HepG2 (cell line): ENCODE measurements at regions not wholly inside any gene's neighbourhood (a gene's known extent, or its start where the extent isn't known, plus 50 kb on each side); places are given as distances from the start of the nearest gene placed in this dataset.

ENCODE experiments used
- ATAC-seq: fragments of 200-7000 bp; cut with Tn5 transposase; 3 replicates; pipeline ENCODE4 v1.9.1; 2020; ENCODE audit warnings: mild to moderate bottlenecking, moderate library complexity
- BruUV-seq: library from RNA; stranded (reverse); fragments of 400-500 nt; replicated peaks from 2 replicates; lab custom pipeline; 2021; lab: Mats Ljungman, UMichigan
- CTCF ChIA-PET: fragments of 300-600 bp; formaldehyde crosslinking; extraction: SDS; loops from one replicate; lab custom pipeline; 2021; ENCODE audit warnings: low total read pairs, inconsistent platforms, low intra/inter-chr PET ratio; lab: Yijun Ruan, JAX
- POLR2A ChIA-PET: fragments of 350-600 bp; sonication (Branson Sonifier 250); formaldehyde crosslinking; loops from one replicate; lab custom pipeline; 2020; ENCODE audit warnings: antibody characterized with exemption, inconsistent platforms; lab: Yijun Ruan, JAX
- DNase-seq: peaks from one replicate; pipeline ENCODE4 v3.0.0-alpha.2; 2015; ENCODE audit warnings: low spot score
- FAIRE-seq: peaks from 3 replicates; lab custom pipeline; 2011; peaks lifted over from hg19 to GRCh38; lab: Jason Lieb, UNC
- H2AFZ ChIP-seq: one replicate; pipeline ENCODE4 v1.6.1; 2011; ENCODE audit warnings: low read length, inconsistent platforms
- H3K27ac ChIP-seq: fragments of 300-600 bp; 3 replicates; pipeline ENCODE4 v1.8.0; 2011; ENCODE audit warnings: mixed run types, mild to moderate bottlenecking, mixed read lengths, low read length, inconsistent platforms; ENCODE audit not compliant: insufficient read depth; ENCODE audit errors: extremely low read length
- H3K27me3 ChIP-seq, 2 experiments: fragments of 200-600 bp in 1 of 2; 2 replicates in 1 of 2; 3 replicates in 1 of 2; pipeline versions ENCODE4 v1.6.0 to v1.8.0; 2011; ENCODE audit warnings: low read length in 2 of 2, mild to moderate bottlenecking in 2 of 2, moderate library complexity in 2 of 2, inconsistent platforms in 1 of 2; ENCODE audit not compliant: insufficient read depth in 2 of 2, control insufficient read depth in 1 of 2
- H3K36me3 ChIP-seq, 2 experiments: fragments of 200-600 bp in 1 of 2; replicated peaks in 1 of 2; 2 replicates in 1 of 2; 3 replicates in 1 of 2; pipeline versions ENCODE4 v1.5.1 to v1.8.0; 2011; ENCODE audit warnings: low read length in 2 of 2, inconsistent platforms in 1 of 2; ENCODE audit not compliant: insufficient read depth in 2 of 2, control insufficient read depth in 1 of 2
- H3K4me1 ChIP-seq: 2 replicates; pipeline ENCODE4 v1.5.1; 2012; ENCODE audit warnings: low read length, inconsistent platforms; ENCODE audit not compliant: insufficient read depth
- H3K4me2 ChIP-seq: 2 replicates; pipeline ENCODE4 v1.6.0; 2011; ENCODE audit warnings: low read depth, low read length, inconsistent platforms
- H3K4me3 ChIP-seq, 3 experiments: fragments of 200-600 bp in 1 of 3; sonication (generic), shearing (Covaris generic) in 1 of 3; replicated peaks in 1 of 3; 2 replicates each; pipeline ENCODE4 v1.5.1; 2011 to 2016; ENCODE audit warnings: low read length in 3 of 3, inconsistent platforms in 2 of 3, low read depth in 2 of 3, mild to moderate bottlenecking in 2 of 3, control low read depth in 1 of 3, mixed read lengths in 1 of 3; ENCODE audit not compliant: insufficient read depth in 1 of 3
- H3K79me2 ChIP-seq: one replicate; pipeline ENCODE4 v1.6.1; 2011; ENCODE audit warnings: low read length, inconsistent platforms; ENCODE audit not compliant: insufficient read depth
- H3K9ac ChIP-seq: 2 replicates; pipeline ENCODE4 v1.6.0; 2011; ENCODE audit warnings: mild to moderate bottlenecking, low read depth, low read length, inconsistent platforms; ENCODE audit not compliant: insufficient read depth
- H3K9me3 ChIP-seq: 2 replicates; pipeline ENCODE4 v1.5.1; 2012; ENCODE audit warnings: mild to moderate bottlenecking, low read length
- H4K20me1 ChIP-seq: 2 replicates; pipeline ENCODE4 v1.6.0; 2011; ENCODE audit warnings: inconsistent platforms, mild to moderate bottlenecking, low read length, moderate library complexity; ENCODE audit not compliant: insufficient read depth
- TARDBP ChIP-seq: sonication (generic); formaldehyde crosslinking; IDR thresholded peaks from 2 replicates; pipeline ENCODE4 v1.8.0; 2022; ENCODE audit warnings: mild to moderate bottlenecking, missing genetic modification reagents
- ZKSCAN1 ChIP-seq: fragments of 150-350 bp; IDR thresholded peaks from 2 replicates; pipeline ENCODE4 v1.6.1; 2014; ENCODE audit warnings: low read length
- ZNF501 ChIP-seq: sonication (generic); formaldehyde crosslinking; IDR thresholded peaks from 2 replicates; pipeline ENCODE4 v1.5.1; 2020; ENCODE audit warnings: mild to moderate bottlenecking, moderate library complexity, missing genetic modification reagents
- ZNF83 ChIP-seq: sonication (generic); formaldehyde crosslinking; IDR thresholded peaks from 2 replicates; pipeline ENCODE4 v1.4.0; 2020; ENCODE audit warnings: missing genetic modification reagents, mild to moderate bottlenecking, borderline replicate concordance
- WGBS: methylation state at CpG from one replicate; pipeline ENCODE4 v1.1.6; 2017; ENCODE audit warnings: low lambda C conversion rate; 5-methylcytosine and 5-hydroxymethylcytosine counted together
- in situ Hi-C: cut with HindIII; loops from 2 replicates; pipeline ENCODE4 v1.10.0; 2017; ENCODE audit warnings: low pct_unique_long_range_greater_than_20kb; ENCODE audit not compliant: extremely low pct_ligation_motif_present
- intact Hi-C: fragments of 100-400 bp; cut with micrococcal nuclease; formaldehyde crosslinking; loops from one replicate; pipeline ENCODE4 v1.10.0; 2022; ENCODE audit not compliant: unreplicated experiment
- TF ChIP-seq, protein P1 (sequence below): sonication (generic); formaldehyde crosslinking; IDR thresholded peaks from 2 replicates; pipeline ENCODE4 v1.8.1; 2023; ENCODE audit warnings: mild to moderate bottlenecking, missing genetic modification reagents
- TF ChIP-seq, protein P2 (sequence below): sonication (generic); formaldehyde crosslinking; IDR thresholded peaks from 2 replicates; pipeline ENCODE4 v1.4.0; 2020; ENCODE audit warnings: mild to moderate bottlenecking, low read depth, missing genetic modification reagents
- TF ChIP-seq, protein P3 (sequence below): sonication (generic); formaldehyde crosslinking; IDR thresholded peaks from 2 replicates; pipeline ENCODE4 v1.4.0; 2020; ENCODE audit warnings: missing genetic modification reagents, borderline replicate concordance
- TF ChIP-seq, protein P4 (sequence below): sonication (generic); formaldehyde crosslinking; IDR thresholded peaks from 2 replicates; pipeline ENCODE4 v1.5.1; 2020; ENCODE audit warnings: missing genetic modification reagents, mild to moderate bottlenecking, borderline replicate concordance
- TF ChIP-seq, protein P5 (sequence below): sonication (generic); formaldehyde crosslinking; IDR thresholded peaks from one replicate; pipeline ENCODE4 v1.5.1; 2020; ENCODE audit warnings: mild to moderate bottlenecking, missing genetic modification reagents; ENCODE audit errors: not compliant biosample characterization

DNA sequence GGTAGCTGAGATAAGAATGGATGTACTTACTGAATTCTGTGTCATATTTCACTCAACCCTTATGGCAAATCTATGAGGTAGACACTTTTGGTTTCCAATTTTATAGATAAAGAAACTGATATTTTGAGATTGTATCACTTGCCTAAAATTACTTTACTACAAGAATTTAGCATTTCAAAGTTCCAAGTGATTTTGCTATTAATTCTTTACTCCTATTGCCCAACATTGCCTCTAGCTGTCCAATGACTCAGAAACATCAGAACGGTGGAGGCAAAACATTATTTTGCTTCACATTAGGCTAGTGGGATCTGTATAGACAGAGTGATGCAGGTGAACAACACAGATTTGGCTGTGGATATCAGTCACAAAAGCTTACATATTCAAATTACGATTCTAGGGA lies 747.2 kb upstream of the NEGR1 start:
- Histone ChIP-seq H3K79me2 (no peaks in the 10 kb centered on the region), H3K4me2 (no peak overlapping the region), H3K27me3 (no peaks in the 10 kb centered on the region), H3K9ac (no peak overlapping the region), H2AFZ (no peak overlapping the region), H3K9me3 (peaks cover 71% of the 10 kb centered on the region), H3K4me1 (no peaks in the 10 kb centered on the region), H3K36me3 (no peaks in the 10 kb centered on the region), H4K20me1 (no peaks in the 10 kb centered on the region), H3K4me3 (no peak overlapping the region), H3K27ac (no peak overlapping the region)
- POLR2A ChIA-PET: no interaction called here
- DNase-seq (no peak), ATAC-seq (no peak), FAIRE-seq (no peak)
- intact Hi-C loops: no loop called here
- no TSS peak for BruUV-seq
- CTCF ChIA-PET: no interaction called here
- WGBS: 2% methylated on average over 2 of the region's 2 CpGs
- in situ Hi-C loops: no loop called here
- TF ChIP-seq, protein P1, sequence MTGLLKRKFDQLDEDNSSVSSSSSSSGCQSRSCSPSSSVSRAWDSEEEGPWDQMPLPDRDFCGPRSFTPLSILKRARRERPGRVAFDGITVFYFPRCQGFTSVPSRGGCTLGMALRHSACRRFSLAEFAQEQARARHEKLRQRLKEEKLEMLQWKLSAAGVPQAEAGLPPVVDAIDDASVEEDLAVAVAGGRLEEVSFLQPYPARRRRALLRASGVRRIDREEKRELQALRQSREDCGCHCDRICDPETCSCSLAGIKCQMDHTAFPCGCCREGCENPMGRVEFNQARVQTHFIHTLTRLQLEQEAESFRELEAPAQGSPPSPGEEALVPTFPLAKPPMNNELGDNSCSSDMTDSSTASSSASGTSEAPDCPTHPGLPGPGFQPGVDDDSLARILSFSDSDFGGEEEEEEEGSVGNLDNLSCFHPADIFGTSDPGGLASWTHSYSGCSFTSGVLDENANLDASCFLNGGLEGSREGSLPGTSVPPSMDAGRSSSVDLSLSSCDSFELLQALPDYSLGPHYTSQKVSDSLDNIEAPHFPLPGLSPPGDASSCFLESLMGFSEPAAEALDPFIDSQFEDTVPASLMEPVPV (CRISPR knock-in tag): no peak
- TF ChIP-seq, protein P2, sequence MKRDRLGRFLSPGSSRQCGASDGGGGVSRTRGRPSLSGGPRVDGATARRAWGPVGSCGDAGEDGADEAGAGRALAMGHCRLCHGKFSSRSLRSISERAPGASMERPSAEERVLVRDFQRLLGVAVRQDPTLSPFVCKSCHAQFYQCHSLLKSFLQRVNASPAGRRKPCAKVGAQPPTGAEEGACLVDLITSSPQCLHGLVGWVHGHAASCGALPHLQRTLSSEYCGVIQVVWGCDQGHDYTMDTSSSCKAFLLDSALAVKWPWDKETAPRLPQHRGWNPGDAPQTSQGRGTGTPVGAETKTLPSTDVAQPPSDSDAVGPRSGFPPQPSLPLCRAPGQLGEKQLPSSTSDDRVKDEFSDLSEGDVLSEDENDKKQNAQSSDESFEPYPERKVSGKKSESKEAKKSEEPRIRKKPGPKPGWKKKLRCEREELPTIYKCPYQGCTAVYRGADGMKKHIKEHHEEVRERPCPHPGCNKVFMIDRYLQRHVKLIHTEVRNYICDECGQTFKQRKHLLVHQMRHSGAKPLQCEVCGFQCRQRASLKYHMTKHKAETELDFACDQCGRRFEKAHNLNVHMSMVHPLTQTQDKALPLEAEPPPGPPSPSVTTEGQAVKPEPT (CRISPR knock-in tag): no peak
- no peak for TF ChIP-seq ZKSCAN1
- no peak for TF ChIP-seq TARDBP (CRISPR knock-in tag)
- TF ChIP-seq ZNF83: no peak
- TF ChIP-seq, protein P3, sequence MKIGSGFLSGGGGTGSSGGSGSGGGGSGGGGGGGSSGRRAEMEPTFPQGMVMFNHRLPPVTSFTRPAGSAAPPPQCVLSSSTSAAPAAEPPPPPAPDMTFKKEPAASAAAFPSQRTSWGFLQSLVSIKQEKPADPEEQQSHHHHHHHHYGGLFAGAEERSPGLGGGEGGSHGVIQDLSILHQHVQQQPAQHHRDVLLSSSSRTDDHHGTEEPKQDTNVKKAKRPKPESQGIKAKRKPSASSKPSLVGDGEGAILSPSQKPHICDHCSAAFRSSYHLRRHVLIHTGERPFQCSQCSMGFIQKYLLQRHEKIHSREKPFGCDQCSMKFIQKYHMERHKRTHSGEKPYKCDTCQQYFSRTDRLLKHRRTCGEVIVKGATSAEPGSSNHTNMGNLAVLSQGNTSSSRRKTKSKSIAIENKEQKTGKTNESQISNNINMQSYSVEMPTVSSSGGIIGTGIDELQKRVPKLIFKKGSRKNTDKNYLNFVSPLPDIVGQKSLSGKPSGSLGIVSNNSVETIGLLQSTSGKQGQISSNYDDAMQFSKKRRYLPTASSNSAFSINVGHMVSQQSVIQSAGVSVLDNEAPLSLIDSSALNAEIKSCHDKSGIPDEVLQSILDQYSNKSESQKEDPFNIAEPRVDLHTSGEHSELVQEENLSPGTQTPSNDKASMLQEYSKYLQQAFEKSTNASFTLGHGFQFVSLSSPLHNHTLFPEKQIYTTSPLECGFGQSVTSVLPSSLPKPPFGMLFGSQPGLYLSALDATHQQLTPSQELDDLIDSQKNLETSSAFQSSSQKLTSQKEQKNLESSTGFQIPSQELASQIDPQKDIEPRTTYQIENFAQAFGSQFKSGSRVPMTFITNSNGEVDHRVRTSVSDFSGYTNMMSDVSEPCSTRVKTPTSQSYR (CRISPR knock-in tag): no peak
- TF ChIP-seq, protein P4, sequence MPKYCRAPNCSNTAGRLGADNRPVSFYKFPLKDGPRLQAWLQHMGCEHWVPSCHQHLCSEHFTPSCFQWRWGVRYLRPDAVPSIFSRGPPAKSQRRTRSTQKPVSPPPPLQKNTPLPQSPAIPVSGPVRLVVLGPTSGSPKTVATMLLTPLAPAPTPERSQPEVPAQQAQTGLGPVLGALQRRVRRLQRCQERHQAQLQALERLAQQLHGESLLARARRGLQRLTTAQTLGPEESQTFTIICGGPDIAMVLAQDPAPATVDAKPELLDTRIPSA (CRISPR knock-in tag): no peak
- no peak for TF ChIP-seq ZNF501 (CRISPR knock-in tag)
- TF ChIP-seq, protein P5, sequence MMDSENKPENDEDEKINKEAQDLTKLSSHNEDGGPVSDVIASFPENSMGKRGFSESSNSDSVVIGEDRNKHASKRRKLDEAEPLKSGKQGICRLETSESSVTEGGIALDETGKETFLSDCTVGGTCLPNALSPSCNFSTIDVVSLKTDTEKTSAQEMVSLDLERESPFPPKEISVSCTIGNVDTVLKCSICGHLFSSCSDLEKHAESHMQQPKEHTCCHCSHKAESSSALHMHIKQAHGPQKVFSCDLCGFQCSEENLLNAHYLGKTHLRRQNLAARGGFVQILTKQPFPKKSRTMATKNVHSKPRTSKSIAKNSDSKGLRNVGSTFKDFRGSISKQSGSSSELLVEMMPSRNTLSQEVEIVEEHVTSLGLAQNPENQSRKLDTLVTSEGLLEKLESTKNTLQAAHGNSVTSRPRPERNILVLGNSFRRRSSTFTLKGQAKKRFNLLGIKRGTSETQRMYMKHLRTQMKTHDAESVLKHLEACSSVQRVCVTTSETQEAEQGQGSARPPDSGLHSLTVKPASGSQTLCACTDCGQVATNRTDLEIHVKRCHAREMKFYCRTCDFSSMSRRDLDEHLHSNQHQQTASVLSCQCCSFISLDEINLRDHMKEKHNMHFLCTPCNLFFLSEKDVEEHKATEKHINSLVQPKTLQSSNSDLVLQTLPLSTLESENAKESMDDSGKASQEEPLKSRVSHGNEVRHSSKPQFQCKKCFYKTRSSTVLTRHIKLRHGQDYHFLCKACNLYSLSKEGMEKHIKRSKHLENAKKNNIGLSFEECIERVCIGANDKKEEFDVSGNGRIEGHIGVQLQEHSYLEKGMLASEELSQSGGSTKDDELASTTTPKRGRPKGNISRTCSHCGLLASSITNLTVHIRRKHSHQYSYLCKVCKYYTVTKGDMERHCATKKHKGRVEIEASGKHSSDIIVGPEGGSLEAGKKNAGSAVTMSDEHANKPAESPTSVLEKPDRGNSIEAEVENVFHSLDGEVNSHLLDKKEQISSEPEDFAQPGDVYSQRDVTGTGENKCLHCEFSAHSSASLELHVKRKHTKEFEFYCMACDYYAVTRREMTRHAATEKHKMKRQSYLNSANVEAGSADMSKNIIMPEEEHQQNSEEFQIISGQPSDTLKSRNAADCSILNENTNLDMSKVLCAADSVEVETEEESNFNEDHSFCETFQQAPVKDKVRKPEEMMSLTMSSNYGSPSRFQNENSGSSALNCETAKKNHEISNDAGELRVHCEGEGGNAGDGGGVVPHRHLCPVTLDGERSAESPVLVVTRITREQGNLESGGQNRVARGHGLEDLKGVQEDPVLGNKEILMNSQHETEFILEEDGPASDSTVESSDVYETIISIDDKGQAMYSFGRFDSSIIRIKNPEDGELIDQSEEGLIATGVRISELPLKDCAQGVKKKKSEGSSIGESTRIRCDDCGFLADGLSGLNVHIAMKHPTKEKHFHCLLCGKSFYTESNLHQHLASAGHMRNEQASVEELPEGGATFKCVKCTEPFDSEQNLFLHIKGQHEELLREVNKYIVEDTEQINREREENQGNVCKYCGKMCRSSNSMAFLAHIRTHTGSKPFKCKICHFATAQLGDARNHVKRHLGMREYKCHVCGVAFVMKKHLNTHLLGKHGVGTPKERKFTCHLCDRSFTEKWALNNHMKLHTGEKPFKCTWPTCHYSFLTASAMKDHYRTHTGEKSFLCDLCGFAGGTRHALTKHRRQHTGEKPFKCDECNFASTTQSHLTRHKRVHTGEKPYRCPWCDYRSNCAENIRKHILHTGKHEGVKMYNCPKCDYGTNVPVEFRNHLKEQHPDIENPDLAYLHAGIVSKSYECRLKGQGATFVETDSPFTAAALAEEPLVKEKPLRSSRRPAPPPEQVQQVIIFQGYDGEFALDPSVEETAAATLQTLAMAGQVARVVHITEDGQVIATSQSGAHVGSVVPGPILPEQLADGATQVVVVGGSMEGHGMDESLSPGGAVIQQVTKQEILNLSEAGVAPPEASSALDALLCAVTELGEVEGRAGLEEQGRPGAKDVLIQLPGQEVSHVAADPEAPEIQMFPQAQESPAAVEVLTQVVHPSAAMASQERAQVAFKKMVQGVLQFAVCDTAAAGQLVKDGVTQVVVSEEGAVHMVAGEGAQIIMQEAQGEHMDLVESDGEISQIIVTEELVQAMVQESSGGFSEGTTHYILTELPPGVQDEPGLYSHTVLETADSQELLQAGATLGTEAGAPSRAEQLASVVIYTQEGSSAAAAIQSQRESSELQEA (CRISPR knock-in tag): no peak
